Ovary (tissue), 3 donors: ENCODE measurements at regions not wholly inside any gene's neighbourhood (a gene's known extent, or its start where the extent isn't known, plus 50 kb on each side); places are given as distances from the start of the nearest gene placed in this dataset.

Experiments used
- POLR2A ChIP-seq: fragments of 450-650 bp; IDR thresholded peaks from one replicate; pipeline ENCODE4 v1.6.1; 2017; ENCODE audit warnings: antibody characterized with exemption, mild to moderate bottlenecking, moderate library complexity
- TF ChIP-seq, protein P1 (sequence below), 3 donors: fragments of 450-650 bp in 2 of 3; fragments of 200-600 bp in 1 of 3; IDR thresholded peaks; one replicate each; pipeline versions ENCODE4 v1.5.1 to v1.8.0; 2016 to 2022; ENCODE audit warnings: antibody characterized with exemption in 3 of 3, mild to moderate bottlenecking in 1 of 3
- donor health status: DM: no; HTN: no; CAD: no.

DNA sequence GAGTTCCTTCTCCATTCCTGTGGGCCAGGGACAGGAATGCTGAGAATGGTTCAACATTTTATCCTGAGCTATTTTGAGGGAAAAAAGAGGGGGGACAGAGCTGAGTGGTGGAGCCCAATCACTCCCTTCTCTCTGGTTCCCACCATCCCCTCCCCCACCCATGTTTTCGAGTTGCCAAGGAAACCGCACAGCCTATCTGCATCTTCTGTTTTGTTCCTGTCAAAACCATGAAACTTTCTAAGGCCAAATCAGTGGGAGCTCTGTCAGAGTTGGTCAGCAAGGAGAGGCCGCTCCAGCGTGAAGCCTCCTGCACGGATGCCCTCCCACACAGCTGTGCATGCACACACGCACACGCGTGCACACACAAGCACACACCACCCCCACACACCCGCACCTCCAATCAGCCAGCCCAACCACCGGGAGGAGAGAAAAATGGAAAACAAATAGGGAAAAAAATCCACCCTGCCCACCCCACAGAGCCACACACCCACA is 54.5 kb upstream of the ATP2B4 start:
- TF ChIP-seq, protein P1, sequence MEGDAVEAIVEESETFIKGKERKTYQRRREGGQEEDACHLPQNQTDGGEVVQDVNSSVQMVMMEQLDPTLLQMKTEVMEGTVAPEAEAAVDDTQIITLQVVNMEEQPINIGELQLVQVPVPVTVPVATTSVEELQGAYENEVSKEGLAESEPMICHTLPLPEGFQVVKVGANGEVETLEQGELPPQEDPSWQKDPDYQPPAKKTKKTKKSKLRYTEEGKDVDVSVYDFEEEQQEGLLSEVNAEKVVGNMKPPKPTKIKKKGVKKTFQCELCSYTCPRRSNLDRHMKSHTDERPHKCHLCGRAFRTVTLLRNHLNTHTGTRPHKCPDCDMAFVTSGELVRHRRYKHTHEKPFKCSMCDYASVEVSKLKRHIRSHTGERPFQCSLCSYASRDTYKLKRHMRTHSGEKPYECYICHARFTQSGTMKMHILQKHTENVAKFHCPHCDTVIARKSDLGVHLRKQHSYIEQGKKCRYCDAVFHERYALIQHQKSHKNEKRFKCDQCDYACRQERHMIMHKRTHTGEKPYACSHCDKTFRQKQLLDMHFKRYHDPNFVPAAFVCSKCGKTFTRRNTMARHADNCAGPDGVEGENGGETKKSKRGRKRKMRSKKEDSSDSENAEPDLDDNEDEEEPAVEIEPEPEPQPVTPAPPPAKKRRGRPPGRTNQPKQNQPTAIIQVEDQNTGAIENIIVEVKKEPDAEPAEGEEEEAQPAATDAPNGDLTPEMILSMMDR (IDR thresholded peaks at IDR 0.05), result no peak
- TF ChIP-seq POLR2A, result no peak
